Skeletal muscle satellite cell (primary cell): ENCODE measurements at regions not wholly inside any gene's neighbourhood (a gene's known extent, or its start where the extent isn't known, plus 50 kb on each side); places are given as distances from the start of the nearest gene placed in this dataset.

Experiments
- H3K27me3 ChIP-seq: 2 replicates; pipeline ENCODE4 v1.7.0; 2013; ENCODE audit warnings: low read length; ENCODE audit not compliant: control insufficient read depth, insufficient read depth
- H3K36me3 ChIP-seq: 2 replicates; pipeline ENCODE4 v1.7.0; 2013; ENCODE audit warnings: mild to moderate bottlenecking, control low read depth, low read length; ENCODE audit not compliant: insufficient read depth
- H3K4me1 ChIP-seq: 2 replicates; pipeline ENCODE4 v1.7.0; 2013; ENCODE audit warnings: low read length; ENCODE audit not compliant: control insufficient read depth, insufficient read depth
- H3K4me2 ChIP-seq: 2 replicates; pipeline ENCODE4 v1.7.0; 2013; ENCODE audit warnings: mild to moderate bottlenecking, low read length
- H3K4me3 ChIP-seq: 2 replicates; pipeline ENCODE4 v1.7.0; 2013; ENCODE audit warnings: low read length
- H3K9ac ChIP-seq: 2 replicates; pipeline ENCODE4 v1.7.0; 2013; ENCODE audit warnings: mild to moderate bottlenecking, low read depth, low read length, moderate library complexity
- H3K9me3 ChIP-seq: replicated peaks from 2 replicates; pipeline ENCODE4 v1.7.0; 2013; ENCODE audit warnings: mild to moderate bottlenecking, control low read depth, low read length

GRCh38 chr7:26925768-26926167, 61.4 kb upstream of the SKAP2 start:
- Histone ChIP-seq H3K36me3 (no peaks in the 10 kb centered on the region), H3K4me3 (no peak overlapping the region), H3K4me2 (no peak overlapping the region)

GRCh38 chr7:26924149-26924767, 59.9 kb upstream of the SKAP2 start:
- H3K4me2 ChIP-seq, result no peak overlapping the region
- no peak overlapping the region for H3K4me3 ChIP-seq
- H3K9ac ChIP-seq, result no peak overlapping the region
- no peaks in the 10 kb centered on the region for H3K9me3 ChIP-seq
- H3K27me3 ChIP-seq, result no peaks in the 10 kb centered on the region
- H3K4me1 ChIP-seq, result no peaks in the 10 kb centered on the region
- H3K36me3 ChIP-seq, result no peaks in the 10 kb centered on the region

More at GRCh38 chr7:26925768-26926167, 61.4 kb upstream of the SKAP2 start:
- no peaks in the 10 kb centered on the region for H3K9me3 ChIP-seq
- no peaks in the 10 kb centered on the region for H3K27me3 ChIP-seq
- H3K9ac ChIP-seq, result no peak overlapping the region
- no peaks in the 10 kb centered on the region for H3K4me1 ChIP-seq

DNA sequence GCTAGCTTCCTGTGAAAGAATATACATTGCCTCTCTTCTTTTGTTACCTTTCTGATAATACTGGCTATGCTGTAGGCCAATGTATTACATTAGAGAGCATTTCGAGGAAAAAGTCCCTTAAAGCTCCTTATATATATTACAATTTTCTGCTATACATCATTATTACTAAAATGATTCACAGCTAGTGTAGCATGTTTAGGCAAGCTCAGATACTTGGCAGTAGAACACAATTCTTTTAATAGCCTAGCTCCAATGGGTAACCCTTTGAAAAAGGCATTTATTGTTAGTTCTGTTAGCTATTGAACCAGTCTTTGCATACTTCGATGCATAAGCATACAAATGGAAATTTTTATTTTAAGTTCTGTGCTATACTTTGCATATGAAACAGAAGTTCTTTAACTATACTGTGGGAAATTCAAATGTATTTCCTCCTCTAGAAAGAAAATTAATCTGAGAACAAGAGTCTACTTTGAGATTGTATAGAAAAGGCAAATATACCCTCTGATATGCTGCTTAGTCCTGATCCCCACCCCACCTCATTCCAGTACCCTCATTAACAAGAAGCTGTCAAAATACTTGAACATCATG, 55.6 kb upstream of the SKAP2 start:
- Histone ChIP-seq H3K4me1 (no peaks in the 10 kb centered on the region), H3K9ac (no peak overlapping the region), H3K36me3 (no peaks in the 10 kb centered on the region), H3K4me2 (no peak overlapping the region), H3K9me3 (no peaks in the 10 kb centered on the region), H3K4me3 (no peak overlapping the region), H3K27me3 (no peaks in the 10 kb centered on the region)

- no peak overlapping the region for H3K9ac ChIP-seq
- H3K4me1 ChIP-seq, result no peaks in the 10 kb centered on the region
- no peak overlapping the region for H3K4me3 ChIP-seq
- H3K27me3 ChIP-seq, result no peaks in the 10 kb centered on the region
- no peaks in the 10 kb centered on the region for H3K9me3 ChIP-seq
- H3K36me3 ChIP-seq, result no peaks in the 10 kb centered on the region
- no peak overlapping the region for H3K4me2 ChIP-seq
These were observed 53.9 kb upstream of the SKAP2 start for GRCh38 chr7:26918241-26918640.

DNA sequence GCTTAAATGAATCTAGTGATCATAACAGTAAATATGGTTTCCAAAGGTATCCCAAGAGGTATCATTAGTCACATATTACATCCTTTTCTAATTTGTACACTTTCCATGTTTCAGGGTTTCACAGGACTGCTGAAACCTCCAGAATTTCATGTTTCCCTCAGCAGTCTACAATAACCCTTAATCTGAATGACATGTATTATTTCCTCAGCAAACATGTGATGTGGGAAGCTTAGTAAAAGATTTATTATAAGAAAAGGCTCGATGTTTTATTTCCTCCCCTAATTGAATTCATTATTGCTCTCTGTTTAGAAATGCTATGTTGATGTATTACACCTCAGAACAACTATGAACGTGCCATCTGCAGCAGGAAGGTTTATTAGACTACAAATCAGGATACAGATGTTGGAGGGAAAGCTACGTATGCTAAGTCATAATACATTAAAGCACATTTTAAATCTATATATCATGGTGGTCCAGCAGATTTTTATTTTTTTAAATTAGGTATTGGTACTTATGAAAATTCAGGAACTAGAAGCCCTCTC, 52.5 kb upstream of the SKAP2 start:
- Histone ChIP-seq H3K4me1 (no peaks in the 10 kb centered on the region), H3K9ac (no peak overlapping the region), H3K27me3 (no peaks in the 10 kb centered on the region), H3K4me3 (no peak overlapping the region), H3K4me2 (no peak overlapping the region), H3K36me3 (no peaks in the 10 kb centered on the region), H3K9me3 (no peaks in the 10 kb centered on the region)

- H3K9ac ChIP-seq, result no peak overlapping the region
- no peaks in the 10 kb centered on the region for H3K36me3 ChIP-seq
- H3K27me3 ChIP-seq, result no peaks in the 10 kb centered on the region
- H3K4me2 ChIP-seq, result no peak overlapping the region
- H3K9me3 ChIP-seq, result no peaks in the 10 kb centered on the region
- H3K4me3 ChIP-seq, result no peak overlapping the region
- H3K4me1 ChIP-seq, result no peaks in the 10 kb centered on the region
These were observed 51.9 kb upstream of the SKAP2 start for GRCh38 chr7:26916336-26916735.
